ENCODE measurements at regions not wholly inside any gene's neighbourhood (a gene's known extent, or its start where the extent isn't known, plus 50 kb on each side); places are given as distances from the start of the nearest gene placed in this dataset.

DNA sequence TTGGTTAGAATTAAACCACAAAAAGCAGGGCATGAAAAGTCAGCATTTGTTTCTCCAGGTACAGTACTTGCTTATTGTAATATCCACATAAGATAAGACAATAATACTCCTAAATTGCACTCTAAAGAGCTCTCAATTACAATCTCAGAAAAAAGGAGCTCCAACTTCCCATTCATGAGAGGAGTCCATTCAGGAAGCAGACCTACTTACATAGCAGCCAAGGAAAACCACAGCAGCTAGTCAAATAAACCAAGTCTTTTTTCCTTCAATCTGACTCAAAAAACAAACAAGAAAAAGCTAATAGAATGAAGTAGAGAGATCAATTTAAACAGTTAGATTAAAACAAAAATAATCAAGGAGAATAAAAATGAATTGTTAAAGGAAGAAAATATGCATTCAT lies 885.2 kb upstream of the SLITRK6 start:
- TF ChIP-seq, protein P1, sequence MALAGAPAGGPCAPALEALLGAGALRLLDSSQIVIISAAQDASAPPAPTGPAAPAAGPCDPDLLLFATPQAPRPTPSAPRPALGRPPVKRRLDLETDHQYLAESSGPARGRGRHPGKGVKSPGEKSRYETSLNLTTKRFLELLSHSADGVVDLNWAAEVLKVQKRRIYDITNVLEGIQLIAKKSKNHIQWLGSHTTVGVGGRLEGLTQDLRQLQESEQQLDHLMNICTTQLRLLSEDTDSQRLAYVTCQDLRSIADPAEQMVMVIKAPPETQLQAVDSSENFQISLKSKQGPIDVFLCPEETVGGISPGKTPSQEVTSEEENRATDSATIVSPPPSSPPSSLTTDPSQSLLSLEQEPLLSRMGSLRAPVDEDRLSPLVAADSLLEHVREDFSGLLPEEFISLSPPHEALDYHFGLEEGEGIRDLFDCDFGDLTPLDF (CRISPR knock-in tag; IDR thresholded peaks at IDR 0.05) = no peak
- TF ChIP-seq CTCF (IDR thresholded peaks at IDR 0.05) = no peak
- no peak for TF ChIP-seq FOXJ3 (CRISPR knock-in tag; IDR thresholded peaks at IDR 0.05; ENCODE audit: borderline replicate concordance)
- TF ChIP-seq, protein P2, sequence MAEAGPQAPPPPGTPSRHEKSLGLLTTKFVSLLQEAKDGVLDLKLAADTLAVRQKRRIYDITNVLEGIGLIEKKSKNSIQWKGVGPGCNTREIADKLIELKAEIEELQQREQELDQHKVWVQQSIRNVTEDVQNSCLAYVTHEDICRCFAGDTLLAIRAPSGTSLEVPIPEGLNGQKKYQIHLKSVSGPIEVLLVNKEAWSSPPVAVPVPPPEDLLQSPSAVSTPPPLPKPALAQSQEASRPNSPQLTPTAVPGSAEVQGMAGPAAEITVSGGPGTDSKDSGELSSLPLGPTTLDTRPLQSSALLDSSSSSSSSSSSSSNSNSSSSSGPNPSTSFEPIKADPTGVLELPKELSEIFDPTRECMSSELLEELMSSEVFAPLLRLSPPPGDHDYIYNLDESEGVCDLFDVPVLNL (CRISPR knock-in tag; IDR thresholded peaks at IDR 0.05; ENCODE audit: borderline replicate concordance, low read depth) = no peak
- no peak for TF ChIP-seq ESRRA (CRISPR knock-in tag; IDR thresholded peaks at IDR 0.05; ENCODE audit: borderline replicate concordance)
- TF ChIP-seq ZBTB21 (CRISPR knock-in tag; IDR thresholded peaks at IDR 0.05; ENCODE audit: borderline replicate concordance) = no peak
- TF ChIP-seq, protein P3, sequence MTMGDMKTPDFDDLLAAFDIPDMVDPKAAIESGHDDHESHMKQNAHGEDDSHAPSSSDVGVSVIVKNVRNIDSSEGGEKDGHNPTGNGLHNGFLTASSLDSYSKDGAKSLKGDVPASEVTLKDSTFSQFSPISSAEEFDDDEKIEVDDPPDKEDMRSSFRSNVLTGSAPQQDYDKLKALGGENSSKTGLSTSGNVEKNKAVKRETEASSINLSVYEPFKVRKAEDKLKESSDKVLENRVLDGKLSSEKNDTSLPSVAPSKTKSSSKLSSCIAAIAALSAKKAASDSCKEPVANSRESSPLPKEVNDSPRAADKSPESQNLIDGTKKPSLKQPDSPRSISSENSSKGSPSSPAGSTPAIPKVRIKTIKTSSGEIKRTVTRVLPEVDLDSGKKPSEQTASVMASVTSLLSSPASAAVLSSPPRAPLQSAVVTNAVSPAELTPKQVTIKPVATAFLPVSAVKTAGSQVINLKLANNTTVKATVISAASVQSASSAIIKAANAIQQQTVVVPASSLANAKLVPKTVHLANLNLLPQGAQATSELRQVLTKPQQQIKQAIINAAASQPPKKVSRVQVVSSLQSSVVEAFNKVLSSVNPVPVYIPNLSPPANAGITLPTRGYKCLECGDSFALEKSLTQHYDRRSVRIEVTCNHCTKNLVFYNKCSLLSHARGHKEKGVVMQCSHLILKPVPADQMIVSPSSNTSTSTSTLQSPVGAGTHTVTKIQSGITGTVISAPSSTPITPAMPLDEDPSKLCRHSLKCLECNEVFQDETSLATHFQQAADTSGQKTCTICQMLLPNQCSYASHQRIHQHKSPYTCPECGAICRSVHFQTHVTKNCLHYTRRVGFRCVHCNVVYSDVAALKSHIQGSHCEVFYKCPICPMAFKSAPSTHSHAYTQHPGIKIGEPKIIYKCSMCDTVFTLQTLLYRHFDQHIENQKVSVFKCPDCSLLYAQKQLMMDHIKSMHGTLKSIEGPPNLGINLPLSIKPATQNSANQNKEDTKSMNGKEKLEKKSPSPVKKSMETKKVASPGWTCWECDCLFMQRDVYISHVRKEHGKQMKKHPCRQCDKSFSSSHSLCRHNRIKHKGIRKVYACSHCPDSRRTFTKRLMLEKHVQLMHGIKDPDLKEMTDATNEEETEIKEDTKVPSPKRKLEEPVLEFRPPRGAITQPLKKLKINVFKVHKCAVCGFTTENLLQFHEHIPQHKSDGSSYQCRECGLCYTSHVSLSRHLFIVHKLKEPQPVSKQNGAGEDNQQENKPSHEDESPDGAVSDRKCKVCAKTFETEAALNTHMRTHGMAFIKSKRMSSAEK (CRISPR knock-in tag; IDR thresholded peaks at IDR 0.05; ENCODE audit: borderline replicate concordance) = no peak
- no peak for TF ChIP-seq SP1 (CRISPR knock-in tag; conservative IDR thresholded peaks at IDR 0.05)
- no peak for TF ChIP-seq NR3C1 (CRISPR knock-in tag; conservative IDR thresholded peaks at IDR 0.05; ENCODE audit: low read depth)
- no peak for TF ChIP-seq CBFB (CRISPR knock-in tag; IDR thresholded peaks at IDR 0.05; ENCODE audit: low read depth)
- no peak for TF ChIP-seq FOXP4 (CRISPR knock-in tag; IDR thresholded peaks at IDR 0.05)

All from WTC11 (cell line).